ENCODE measurements at regions not wholly inside any gene's neighbourhood (a gene's known extent, or its start where the extent isn't known, plus 50 kb on each side); places are given as distances from the start of the nearest gene placed in this dataset.

DNA sequence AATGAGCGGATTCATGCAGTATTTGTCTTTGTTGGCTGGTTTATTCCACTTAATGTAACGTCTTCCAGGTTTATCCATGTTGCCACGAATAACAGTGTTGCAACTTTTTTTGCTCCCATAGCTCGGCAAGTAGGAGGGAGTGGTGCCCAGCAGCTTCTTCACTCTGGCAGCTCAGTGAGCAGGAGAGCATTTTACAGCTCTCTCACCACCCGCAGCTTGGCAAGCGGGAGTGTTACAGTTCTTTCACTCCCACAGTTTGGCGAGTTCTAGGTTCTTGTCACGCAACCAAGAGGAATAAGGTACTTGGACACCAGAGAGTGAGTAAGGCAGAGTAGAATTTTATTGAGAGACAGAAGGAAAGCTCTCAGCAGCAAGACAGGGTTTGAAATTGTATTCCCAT lies 935.2 kb downstream of the TBL1XR1 start:
- TF ChIP-seq, protein P1, sequence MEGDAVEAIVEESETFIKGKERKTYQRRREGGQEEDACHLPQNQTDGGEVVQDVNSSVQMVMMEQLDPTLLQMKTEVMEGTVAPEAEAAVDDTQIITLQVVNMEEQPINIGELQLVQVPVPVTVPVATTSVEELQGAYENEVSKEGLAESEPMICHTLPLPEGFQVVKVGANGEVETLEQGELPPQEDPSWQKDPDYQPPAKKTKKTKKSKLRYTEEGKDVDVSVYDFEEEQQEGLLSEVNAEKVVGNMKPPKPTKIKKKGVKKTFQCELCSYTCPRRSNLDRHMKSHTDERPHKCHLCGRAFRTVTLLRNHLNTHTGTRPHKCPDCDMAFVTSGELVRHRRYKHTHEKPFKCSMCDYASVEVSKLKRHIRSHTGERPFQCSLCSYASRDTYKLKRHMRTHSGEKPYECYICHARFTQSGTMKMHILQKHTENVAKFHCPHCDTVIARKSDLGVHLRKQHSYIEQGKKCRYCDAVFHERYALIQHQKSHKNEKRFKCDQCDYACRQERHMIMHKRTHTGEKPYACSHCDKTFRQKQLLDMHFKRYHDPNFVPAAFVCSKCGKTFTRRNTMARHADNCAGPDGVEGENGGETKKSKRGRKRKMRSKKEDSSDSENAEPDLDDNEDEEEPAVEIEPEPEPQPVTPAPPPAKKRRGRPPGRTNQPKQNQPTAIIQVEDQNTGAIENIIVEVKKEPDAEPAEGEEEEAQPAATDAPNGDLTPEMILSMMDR (conservative IDR thresholded peaks at IDR 0.05; ENCODE audit: low read length) = no peak
- no peak for TF ChIP-seq EZH2phosphoT487 (IDR thresholded peaks at IDR 0.05; ENCODE audit: borderline replicate concordance, low read depth, low read length)
